SIG-M5 (cell line): ENCODE measurements at regions not wholly inside any gene's neighbourhood (a gene's known extent, or its start where the extent isn't known, plus 50 kb on each side); places are given as distances from the start of the nearest gene placed in this dataset.

Experiments used
- DNase-seq: peaks from one replicate; lab custom pipeline; 2025; lab: John Stamatoyannopoulos, UW

DNA sequence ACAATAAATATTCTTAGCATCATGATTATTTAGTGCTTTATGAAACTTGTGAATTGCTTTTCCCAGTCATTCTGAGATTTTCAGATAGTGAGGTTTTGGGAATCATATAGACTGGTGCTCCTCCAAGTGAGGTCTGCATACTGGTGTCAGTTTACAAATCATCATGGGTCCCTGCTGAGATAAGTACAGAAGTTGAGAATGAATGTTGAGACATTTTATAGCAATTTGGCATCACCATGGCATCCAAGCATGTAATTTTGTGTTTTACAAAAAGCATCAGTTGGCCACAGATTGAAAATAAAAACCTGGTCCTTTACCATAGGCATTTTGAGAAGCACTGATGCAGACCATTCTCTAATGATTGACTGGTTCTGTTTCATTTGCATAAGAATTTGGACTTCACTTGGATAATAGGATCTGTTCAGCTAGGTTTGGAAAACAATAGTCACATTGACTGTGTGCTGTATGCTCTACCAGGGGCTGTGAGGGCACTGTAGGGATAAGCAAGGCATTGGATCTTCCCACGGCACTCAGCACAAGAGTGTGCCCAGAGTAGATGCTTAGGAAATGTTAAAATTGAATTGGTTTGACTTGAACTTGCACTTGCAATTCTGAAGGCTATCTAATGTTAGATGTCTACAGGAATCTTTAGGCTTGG is 79.0 kb upstream of the JUN start:
- no peak for DNase-seq

- DNase-seq = no peak
Measured at GRCh38 chr1:58864654-58865053, 80.8 kb upstream of the JUN start.

- no peak for DNase-seq
Measured at GRCh38 chr1:58866578-58866977, 82.7 kb upstream of the JUN start.

DNA sequence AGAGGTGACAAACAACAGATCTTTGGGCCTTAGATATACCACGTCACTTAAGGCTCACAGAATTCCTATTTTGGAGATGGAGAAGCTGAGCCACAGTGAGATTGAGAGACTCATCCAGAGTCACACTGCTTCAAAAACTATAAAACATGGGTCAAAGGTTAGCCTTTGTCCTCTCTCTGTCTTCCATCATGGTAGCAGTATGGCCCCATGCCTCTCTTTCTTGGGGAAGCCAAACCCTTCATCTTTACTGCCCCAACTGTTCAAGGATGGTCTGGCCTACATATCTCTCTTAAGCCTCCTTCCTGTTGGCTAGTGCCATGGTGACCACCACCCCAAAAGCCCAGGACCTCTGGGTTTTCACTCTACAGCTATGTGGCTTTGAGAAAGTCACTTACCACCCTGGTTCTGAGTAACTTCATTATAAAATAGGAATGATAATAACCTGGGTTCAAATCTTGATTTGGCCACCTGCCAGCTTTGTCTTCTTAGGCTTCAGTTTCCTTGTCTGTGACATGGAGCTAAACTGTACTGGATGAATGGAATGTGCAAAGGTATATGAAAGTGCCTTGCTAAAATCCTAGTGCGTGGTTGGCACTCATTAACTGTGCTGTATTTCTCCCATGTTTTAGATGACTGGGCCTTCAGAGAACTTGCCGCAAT is 85.9 kb upstream of the JUN start:
- DNase-seq = no peak

DNA sequence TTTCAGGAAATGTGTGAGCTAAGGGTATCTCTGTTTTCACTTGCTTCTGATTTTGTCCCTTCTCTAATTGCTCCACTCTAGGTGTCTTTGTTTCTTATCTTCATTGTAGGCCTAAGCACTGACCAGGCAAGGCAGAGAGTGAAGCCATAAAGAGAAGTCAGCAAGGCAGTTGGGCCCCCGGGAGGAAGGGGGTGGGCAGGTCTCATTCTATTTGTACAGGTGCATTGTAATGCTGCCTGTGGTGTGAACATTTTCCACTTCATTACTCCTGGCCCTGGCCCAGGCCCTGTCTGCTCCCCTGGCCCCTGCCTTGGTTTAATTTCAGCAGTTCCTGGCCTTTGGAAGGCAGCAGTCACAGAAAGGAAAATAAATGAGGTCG is 86.4 kb upstream of the JUN start:
- DNase-seq = no peak

GRCh38 chr1:58874342-58874741 is 90.5 kb upstream of the JUN start:
- DNase-seq = no peak

DNA sequence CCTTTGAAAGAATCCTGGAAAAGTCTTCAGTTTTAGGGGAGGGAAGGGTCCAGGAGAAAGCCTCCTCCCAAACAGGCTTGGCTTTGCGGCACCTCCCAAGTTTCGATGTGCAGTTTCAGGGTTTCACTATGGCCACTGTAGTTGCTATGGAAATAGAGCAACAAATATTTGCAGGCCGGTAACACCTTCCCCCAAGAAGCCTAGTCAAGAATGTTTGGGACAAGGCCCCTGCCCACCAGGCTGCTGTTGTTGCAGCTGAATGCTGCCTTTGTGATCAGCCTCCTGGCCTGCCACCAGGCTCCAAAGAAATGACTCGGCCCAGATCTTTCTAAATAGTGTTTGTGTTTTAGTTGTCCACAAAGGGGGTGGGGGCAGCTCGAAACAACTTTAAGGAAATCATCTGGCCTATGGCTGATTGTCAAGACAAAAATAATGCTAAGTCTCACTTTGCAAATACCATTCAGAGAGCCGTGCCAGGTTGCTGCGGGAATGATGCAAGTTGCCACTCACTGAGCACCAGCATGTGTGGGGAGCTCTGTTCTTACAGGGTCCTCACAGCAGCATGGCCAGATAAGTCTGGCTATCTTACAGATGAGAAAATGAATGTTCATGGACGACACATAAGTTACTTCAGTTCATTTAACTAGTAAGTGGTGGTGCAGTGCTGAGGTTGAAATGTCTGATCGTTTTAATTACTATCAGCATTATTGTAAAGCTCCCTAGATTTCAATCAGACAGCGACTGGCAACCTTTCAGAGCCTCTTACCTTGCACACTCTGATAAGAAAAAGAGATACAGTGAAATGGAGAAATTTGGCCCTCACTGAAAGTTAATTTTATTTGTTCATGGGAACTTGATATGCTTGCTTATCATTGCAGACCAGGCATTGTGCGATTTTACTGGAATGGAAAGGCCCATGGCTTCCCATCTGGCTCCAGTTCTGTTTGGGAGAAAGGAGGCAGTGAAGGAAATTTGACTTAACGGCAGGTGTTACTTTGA is 91.2 kb upstream of the JUN start:
- DNase-seq = no peak

DNA sequence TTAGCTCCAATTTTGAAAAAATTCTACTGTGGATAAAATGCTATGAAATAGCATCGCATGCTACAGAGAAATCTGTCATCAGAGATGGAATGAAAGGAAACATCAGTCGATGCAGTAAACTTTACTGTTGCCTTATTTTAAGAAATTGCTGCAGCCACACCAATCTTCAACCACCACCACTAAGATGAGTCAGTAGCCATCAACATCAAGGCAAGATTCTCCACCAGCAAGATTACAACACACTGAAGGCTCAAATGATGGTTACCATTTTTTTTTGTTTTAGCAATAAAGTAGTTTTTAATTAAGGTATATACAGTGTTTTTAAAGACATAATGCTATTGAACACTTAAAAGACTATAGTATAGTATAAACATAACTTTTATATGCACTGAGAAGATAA is 95.6 kb upstream of the JUN start:
- DNase-seq = no peak

DNA sequence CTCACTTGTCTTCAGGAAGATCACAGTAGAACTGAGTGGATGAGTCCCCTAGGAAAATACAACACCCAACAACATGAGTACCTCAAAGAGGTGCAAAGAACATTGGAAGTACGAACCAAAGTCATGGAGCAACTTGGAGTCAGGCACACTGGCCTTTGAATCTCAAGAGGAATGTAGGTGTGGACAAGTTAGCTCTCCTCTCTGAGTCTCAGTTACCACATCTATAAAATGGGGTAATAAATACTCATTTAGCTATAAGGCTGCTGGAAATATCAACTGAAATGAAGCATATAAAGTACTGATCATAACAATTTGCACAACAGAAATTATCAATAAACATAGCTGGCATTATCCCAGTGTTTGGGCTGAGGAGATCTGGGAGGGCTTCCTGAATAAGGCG is 96.7 kb upstream of the JUN start:
- DNase-seq = no peak

GRCh38 chr1:58881471-58881994 is 97.7 kb upstream of the JUN start:
- DNase-seq = no peak

DNA sequence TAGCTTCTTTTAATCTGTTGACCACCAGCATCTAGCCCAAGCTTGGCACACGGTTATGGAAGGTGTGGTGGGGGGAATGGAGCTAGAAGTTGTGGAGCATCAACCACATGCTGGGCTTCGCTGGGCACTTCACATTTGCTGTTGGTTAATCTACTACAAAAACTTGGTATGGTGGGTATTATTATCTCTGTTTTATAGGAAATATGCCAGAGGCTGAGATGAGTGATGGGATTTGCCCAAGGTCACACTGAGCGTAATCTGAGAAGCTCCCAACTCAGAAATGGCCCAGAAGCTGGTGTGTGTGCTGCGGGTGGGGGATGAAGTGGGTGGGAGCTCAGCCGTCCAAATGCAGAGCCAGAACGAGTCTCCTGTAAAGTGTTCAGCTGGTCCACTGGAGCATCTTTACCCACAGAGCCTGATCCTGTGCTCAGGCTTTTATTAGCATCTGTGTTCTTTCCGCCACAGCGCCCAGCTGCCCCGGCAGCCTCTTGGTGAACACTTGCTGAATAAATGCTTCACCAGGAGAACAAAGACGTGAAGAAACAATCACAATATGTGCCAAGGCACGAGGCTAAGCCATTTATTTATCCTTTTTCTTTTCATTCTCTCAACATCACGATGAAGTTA is 98.6 kb upstream of the JUN start:
- no peak for DNase-seq

GRCh38 chr1:58883037-58883887 is 99.4 kb upstream of the JUN start:
- peak; percentile 15 for DNase-seq

DNA sequence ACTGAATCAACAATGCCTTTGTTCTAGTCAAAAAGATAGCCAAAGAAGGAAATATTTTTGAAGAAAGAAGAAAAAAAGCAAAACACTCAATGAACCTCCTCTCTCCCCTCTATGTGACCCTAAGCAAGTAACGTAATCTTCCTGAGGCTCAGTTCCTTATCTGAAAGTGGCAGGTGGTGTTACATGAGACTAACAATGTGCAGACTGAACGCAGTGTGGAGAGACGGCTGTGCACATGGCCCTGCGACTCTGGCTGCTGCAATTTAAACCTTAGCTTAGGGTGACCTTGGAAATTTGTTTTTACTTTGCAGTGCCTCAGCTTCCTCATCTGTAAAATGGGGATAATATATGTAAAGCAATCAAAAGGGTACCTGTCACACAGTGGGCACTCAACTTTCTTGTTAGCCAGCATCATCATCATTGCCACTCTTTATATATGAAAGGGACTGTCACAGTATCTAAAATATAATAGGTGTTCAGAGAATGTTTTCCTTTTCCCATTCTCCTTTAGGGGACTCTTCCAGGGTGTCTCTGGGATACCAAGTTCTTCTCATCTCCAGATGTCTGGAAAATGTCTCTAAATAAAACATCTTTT is 100.1 kb upstream of the JUN start:
- no peak for DNase-seq

GRCh38 chr1:58884706-58885661 is 101.1 kb upstream of the JUN start:
- DNase-seq = no peak

- no peak for DNase-seq
Measured at GRCh38 chr1:58885998-58886397, 102.2 kb upstream of the JUN start.

DNA sequence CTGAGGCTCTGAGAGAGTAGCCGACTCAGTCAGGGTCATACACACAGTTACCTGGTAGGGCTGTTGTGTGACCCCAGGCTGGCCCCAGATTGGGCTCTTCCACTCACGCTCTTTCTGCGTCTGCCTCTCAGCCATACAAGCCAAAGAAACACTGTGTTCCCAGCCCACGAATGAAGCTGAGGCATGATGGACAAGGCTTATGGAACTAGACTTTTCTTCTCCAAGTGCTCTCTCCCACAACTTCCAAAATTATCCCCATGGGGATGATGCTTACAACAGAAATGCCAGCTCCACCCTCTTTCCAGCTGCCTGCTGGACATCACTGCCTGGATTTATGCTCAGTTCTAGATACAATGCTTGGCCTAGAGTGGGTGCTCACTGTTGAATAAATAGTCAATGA is 102.8 kb upstream of the JUN start:
- no peak for DNase-seq

DNA sequence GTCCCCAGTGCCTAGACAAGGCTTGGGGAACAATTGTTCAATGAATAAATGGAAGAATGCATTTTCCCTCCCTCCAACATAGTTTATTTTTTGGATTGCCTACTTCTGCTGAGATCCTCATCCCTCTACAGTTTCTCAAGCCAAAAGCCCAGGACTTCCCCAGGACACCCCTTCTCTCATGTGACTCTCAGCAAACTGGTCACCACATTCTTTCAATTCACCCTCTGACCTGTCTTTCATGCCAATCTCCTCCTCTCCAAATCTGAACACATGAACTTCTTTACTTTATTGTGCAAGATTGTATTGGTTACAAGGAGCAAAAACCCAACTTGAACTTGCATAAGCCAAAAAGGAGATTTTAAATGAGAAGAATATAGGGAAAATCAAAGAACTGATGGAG is 103.2 kb upstream of the JUN start:
- no peak for DNase-seq

DNA sequence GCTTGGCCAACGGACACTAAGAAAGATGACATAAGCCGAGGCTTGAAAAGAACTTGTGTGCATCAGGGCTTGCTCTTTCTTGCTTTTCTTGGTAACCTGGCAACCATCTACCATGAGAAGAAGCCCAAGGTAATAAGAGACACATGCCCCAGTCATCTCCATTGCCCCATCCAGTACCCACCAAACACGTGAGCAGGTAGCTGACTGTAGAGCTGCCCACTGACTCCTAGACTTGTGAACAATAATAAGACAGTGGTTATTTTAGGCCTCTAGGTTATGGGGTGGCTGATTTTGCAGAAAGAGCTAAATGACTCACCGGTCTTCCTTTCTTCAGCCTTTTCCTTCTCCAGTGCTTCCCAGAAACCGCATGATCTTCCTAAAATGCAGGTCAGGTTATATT is 105.0 kb upstream of the JUN start:
- no peak for DNase-seq

- no peak for DNase-seq
Measured at GRCh38 chr1:58890113-58890512, 106.3 kb upstream of the JUN start.

DNA sequence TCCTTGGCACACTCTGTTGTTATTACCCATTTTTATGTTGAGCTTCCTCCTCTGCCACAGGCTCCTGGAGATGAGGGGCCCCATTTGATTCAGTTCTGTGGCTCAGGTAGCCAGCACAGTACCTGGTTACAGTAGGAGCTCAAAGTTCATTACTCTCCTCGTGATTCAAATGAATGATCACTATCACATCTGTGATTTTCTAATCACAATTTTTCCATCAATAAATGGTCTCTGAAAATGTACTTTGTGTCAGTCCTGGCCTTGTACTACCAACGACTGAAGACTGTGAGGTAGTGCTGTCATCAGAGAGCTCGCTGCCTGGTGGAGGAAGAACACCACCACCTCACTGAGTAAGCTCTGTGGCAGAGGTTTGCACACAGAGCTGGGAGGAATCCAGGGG is 106.8 kb upstream of the JUN start:
- no peak for DNase-seq
